ENCODE measurements at regions not wholly inside any gene's neighbourhood (a gene's known extent, or its start where the extent isn't known, plus 50 kb on each side); places are given as distances from the start of the nearest gene placed in this dataset.

DNA sequence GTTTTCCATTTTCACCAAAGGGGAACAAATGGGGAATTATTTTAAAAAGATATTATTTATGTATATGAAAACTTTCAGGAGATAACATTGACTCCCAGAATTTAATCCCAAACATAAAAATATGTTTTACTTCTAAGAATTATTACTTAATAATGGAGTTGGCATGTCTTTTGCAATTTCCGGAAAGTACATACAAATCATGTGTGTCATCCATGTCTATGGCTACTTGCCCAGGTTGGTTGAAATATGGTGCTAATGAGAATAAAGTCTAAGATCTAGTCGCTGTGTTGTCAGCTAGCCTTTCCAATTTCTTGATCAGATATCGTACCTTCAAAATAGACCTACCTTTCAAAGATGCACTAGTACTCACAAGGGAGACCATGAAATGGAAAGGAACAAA is 1003.2 kb upstream of the PCDH20 start:
- TF ChIP-seq, protein P1, sequence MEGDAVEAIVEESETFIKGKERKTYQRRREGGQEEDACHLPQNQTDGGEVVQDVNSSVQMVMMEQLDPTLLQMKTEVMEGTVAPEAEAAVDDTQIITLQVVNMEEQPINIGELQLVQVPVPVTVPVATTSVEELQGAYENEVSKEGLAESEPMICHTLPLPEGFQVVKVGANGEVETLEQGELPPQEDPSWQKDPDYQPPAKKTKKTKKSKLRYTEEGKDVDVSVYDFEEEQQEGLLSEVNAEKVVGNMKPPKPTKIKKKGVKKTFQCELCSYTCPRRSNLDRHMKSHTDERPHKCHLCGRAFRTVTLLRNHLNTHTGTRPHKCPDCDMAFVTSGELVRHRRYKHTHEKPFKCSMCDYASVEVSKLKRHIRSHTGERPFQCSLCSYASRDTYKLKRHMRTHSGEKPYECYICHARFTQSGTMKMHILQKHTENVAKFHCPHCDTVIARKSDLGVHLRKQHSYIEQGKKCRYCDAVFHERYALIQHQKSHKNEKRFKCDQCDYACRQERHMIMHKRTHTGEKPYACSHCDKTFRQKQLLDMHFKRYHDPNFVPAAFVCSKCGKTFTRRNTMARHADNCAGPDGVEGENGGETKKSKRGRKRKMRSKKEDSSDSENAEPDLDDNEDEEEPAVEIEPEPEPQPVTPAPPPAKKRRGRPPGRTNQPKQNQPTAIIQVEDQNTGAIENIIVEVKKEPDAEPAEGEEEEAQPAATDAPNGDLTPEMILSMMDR (conservative IDR thresholded peaks at IDR 0.05; ENCODE audit: low read depth in 2 of 2): no peak
- TF ChIP-seq POLR2AphosphoS5 (IDR thresholded peaks at IDR 0.05; ENCODE audit: low read depth): no peak

All from GM23338 (cell line).